ENCODE measurements at regions not wholly inside any gene's neighbourhood (a gene's known extent, or its start where the extent isn't known, plus 50 kb on each side); places are given as distances from the start of the nearest gene placed in this dataset.

DNA sequence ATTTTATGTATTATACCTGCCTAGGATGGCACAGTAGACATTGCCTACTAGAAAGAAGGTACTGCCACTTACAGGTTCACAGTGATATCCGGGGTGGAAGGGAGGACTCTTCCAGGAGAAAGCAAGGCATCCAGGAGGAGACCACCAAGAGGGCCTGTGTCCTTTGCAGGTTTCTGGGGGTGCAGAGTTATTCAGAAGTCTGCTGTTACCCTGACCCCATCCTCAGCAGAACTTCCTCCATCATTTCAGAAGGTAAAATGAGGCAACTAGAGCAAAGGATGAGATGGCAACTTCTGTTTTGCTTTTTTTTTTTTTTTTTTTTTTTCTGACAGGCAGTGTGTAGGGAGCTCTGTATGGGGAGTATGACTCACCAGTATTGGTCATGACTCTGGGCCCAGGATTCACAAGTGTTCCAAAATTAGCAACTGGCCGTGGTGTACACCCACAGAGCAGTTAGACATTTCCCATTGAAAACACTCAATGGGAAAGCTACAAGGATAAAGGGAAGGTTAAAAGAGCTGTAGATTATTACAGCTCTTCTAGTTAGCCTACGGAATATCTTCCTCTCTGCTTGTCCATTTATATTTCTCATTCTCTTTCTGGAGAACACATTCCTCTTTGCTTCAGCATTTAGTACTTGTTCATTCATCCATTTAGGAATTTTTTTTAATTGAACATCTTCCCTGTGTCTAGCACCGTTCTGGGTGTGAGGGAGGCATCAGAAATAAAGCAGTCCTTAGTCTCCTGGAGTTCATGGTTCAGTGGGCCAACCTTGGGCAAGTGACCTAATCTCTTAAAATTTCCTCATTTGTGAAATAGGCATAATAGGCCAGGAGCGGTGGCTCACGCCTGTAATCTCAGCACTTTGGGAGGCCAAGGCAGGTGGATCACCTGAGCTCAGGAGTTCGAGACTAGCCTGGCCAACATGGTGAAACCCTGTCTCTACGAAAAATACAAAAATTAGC lies 50.5 kb upstream of the PPP2R5A start (continued):
- TF ChIP-seq, protein P1, sequence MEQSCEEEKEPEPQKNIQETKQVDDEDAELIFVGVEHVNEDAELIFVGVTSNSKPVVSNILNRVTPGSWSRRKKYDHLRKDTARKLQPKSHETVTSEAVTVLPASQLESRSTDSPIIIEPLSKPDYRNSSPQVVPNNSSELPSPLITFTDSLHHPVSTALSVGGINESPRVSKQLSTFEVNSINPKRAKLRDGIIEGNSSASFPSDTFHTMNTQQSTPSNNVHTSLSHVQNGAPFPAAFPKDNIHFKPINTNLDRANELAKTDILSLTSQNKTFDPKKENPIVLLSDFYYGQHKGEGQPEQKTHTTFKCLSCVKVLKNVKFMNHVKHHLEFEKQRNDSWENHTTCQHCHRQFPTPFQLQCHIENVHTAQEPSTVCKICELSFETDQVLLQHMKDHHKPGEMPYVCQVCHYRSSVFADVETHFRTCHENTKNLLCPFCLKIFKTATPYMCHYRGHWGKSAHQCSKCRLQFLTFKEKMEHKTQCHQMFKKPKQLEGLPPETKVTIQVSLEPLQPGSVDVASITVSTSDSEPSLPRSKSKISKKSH (CRISPR knock-in tag; IDR thresholded peaks at IDR 0.05) = no peak
- TF ChIP-seq ZNF589 (CRISPR knock-in tag; IDR thresholded peaks at IDR 0.05; ENCODE audit: low read depth) (no peak; the same call in 1 of the 2 replicates), LARP7 (IDR thresholded peaks at IDR 0.05) (peak; percentile 74; the same call in 1 of the 2 replicates), SMARCA4 (IDR thresholded peaks at IDR 0.05) (peak; percentile 97), MTA3 (IDR thresholded peaks at IDR 0.05; ENCODE audit: borderline replicate concordance) (no peak), CXXC5 (CRISPR knock-in tag; IDR thresholded peaks at IDR 0.05) (peak; percentile 53), ATF3 (IDR thresholded peaks at IDR 0.05) (peak; percentile 98), ATF3 (CRISPR knock-in tag; conservative IDR thresholded peaks at IDR 0.05) (no peak; the same call in 1 of the 2 replicates), KDM1A (IDR thresholded peaks at IDR 0.05) (no peak; a peak in 1 of 4 replicates), ZBTB26 (CRISPR knock-in tag; IDR thresholded peaks at IDR 0.05) (no peak), CBFA2T2 (conservative IDR thresholded peaks at IDR 0.05) (no peak), PRMT5 (CRISPR knock-in tag; IDR thresholded peaks at IDR 0.05) (no peak), SMAD3 (CRISPR knock-in tag; conservative IDR thresholded peaks at IDR 0.05) (0 out of 2 replicates have a peak, but pooled peaks have one; percentile 4), ZNF75A (CRISPR knock-in tag; IDR thresholded peaks at IDR 0.05) (no peak), MAFG (tag; conservative IDR thresholded peaks at IDR 0.05) (peak; percentile 96), CHD4 (IDR thresholded peaks at IDR 0.05; ENCODE audit: insufficient read depth, insufficient replicate concordance, low read depth, low read length, poor library complexity, severe bottlenecking) (no peak), TBP (optimal IDR thresholded peaks at IDR 0.05; ENCODE audit: low read depth, low read length) (no peak), CBX3 (IDR thresholded peaks at IDR 0.05; ENCODE audit: borderline replicate concordance in 1 of 2, low read length in 2 of 2) (peak in 1 of 2 experiments; percentile 85; a peak in 1 of 3 replicates), CSDE1 (IDR thresholded peaks at IDR 0.05) (no peak), U2AF1 (optimal IDR thresholded peaks at IDR 0.05; ENCODE audit: low read depth, low read length) (no peak), IFI16 (CRISPR knock-in tag; IDR thresholded peaks at IDR 0.05) (no peak)
- TF ChIP-seq, protein P2, sequence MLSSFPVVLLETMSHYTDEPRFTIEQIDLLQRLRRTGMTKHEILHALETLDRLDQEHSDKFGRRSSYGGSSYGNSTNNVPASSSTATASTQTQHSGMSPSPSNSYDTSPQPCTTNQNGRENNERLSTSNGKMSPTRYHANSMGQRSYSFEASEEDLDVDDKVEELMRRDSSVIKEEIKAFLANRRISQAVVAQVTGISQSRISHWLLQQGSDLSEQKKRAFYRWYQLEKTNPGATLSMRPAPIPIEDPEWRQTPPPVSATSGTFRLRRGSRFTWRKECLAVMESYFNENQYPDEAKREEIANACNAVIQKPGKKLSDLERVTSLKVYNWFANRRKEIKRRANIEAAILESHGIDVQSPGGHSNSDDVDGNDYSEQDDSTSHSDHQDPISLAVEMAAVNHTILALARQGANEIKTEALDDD (IDR thresholded peaks at IDR 0.05) = peak; percentile 81
- TF ChIP-seq, protein P3, sequence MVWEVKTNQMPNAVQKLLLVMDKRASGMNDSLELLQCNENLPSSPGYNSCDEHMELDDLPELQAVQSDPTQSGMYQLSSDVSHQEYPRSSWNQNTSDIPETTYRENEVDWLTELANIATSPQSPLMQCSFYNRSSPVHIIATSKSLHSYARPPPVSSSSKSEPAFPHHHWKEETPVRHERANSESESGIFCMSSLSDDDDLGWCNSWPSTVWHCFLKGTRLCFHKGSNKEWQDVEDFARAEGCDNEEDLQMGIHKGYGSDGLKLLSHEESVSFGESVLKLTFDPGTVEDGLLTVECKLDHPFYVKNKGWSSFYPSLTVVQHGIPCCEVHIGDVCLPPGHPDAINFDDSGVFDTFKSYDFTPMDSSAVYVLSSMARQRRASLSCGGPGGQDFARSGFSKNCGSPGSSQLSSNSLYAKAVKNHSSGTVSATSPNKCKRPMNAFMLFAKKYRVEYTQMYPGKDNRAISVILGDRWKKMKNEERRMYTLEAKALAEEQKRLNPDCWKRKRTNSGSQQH (CRISPR knock-in tag; IDR thresholded peaks at IDR 0.05) = no peak
